Psoas muscle (tissue), 7 donors: ENCODE measurements at regions not wholly inside any gene's neighbourhood (a gene's known extent, or its start where the extent isn't known, plus 50 kb on each side); places are given as distances from the start of the nearest gene placed in this dataset.

Source experiments
- ATAC-seq, 4 donors: fragments of 200-7000 bp; cut with Tn5 transposase; one replicate each; pipeline ENCODE4 v1.9.1; 2020; ENCODE audit warnings: moderate library complexity in 3 of 4, mild to moderate bottlenecking in 2 of 4
- DNase-seq, 2 donors: peaks; one replicate each; pipeline ENCODE4 v3.0.0-alpha.2; 2020
- H3K27ac ChIP-seq: fragments of 200-600 bp; one replicate; pipeline ENCODE4 v1.8.0; 2022
- H3K27me3 ChIP-seq, 3 donors: fragments of 200-600 bp in 1 of 3; one replicate each; pipeline versions ENCODE4 v1.6.1 to v1.8.0; 2013 to 2022; ENCODE audit warnings: low read length in 2 of 3, mild to moderate bottlenecking in 2 of 3, moderate library complexity in 1 of 3; ENCODE audit not compliant: insufficient read depth in 3 of 3
- H3K36me3 ChIP-seq, 2 donors: fragments of 200-600 bp in 1 of 2; one replicate each; pipeline versions ENCODE4 v1.6.1 to v1.8.0; 2013 to 2022; ENCODE audit warnings: low read depth in 1 of 2, mild to moderate bottlenecking in 1 of 2, moderate library complexity in 1 of 2; ENCODE audit not compliant: insufficient read depth in 1 of 2
- H3K4me1 ChIP-seq: fragments of 200-600 bp; one replicate; pipeline ENCODE4 v1.8.0; 2022
- H3K4me3 ChIP-seq: fragments of 200-600 bp; one replicate; pipeline ENCODE4 v1.8.0; 2022; ENCODE audit warnings: mild to moderate bottlenecking
- H3K9me3 ChIP-seq: fragments of 200-600 bp; one replicate; pipeline ENCODE4 v1.8.0; 2022
- WGBS, 3 donors: extraction: QIAGEN DNeasy Blood & Tissue Kit; methylation state at CpG; one replicate each; pipeline versions ENCODE4 v1.1.6 to v1.1.7; 2013; 5-methylcytosine and 5-hydroxymethylcytosine counted together
- intact Hi-C, 2 donors: fragments of 100-400 bp; cut with DNase I; formaldehyde crosslinking; loops; one replicate each; pipeline versions ENCODE4 v1.11.0 to v1.14.2; 2022
- TF ChIP-seq, protein P1 (sequence below): fragments of 200-600 bp; IDR thresholded peaks from one replicate; pipeline ENCODE4 v1.8.0; 2022; ENCODE audit warnings: antibody characterized with exemption
- donor health status: healthy with polysubstance abuse.
- donor health status: DM: no; HTN: no; CAD: no; lungs with moderate emphysema.
- donor health status: Bipolar disorder and iron deficiency.
- donor health status: healthy.
- donor health status: DM: yes; HTN: yes; CAD: no.
- donor health status: DM: no; HTN: no; CAD: no.
- donor health status: DM: yes; HTN: yes; CAD: no.

DNA sequence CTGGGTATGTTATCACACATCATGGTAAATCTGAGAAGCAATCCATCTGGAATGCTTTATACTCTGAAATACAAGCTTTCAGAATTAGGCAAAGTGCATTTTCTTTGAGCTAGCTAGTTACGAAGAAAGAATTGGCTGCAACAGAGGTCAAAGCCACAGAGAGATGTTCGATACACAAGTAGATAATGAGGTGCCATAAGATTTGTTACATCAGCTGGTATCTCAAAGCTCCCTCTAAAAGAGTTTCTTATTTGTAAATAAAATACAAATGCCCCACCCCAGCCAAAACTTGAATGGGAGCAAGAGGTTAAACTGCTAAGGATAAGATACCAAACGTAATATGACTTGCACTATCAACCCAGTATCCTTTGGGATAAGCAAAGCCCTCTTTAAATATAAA lies 84.0 kb upstream of the SLCO3A1 start:
- WGBS, 3 donors, result 54 to 62% (median 61%) methylated on average over 3 of the region's 3 CpGs
- no peak for DNase-seq

GRCh38 chr15:91769894-91770293 lies 83.6 kb upstream of the SLCO3A1 start:
- no peak overlapping the region for H3K27ac ChIP-seq
- ATAC-seq (no peak), DNase-seq (no peak)
- no peaks in the 10 kb centered on the region for H3K9me3 ChIP-seq
- intact Hi-C loops, result no loop called here
- H3K36me3 ChIP-seq, result no peaks in the 10 kb centered on the region
- no peaks in the 10 kb centered on the region for H3K4me1 ChIP-seq
- peaks cover 2 to 16% (median 3%) of the 10 kb centered on the region in 3 donors for H3K27me3 ChIP-seq
- TF ChIP-seq, protein P1, sequence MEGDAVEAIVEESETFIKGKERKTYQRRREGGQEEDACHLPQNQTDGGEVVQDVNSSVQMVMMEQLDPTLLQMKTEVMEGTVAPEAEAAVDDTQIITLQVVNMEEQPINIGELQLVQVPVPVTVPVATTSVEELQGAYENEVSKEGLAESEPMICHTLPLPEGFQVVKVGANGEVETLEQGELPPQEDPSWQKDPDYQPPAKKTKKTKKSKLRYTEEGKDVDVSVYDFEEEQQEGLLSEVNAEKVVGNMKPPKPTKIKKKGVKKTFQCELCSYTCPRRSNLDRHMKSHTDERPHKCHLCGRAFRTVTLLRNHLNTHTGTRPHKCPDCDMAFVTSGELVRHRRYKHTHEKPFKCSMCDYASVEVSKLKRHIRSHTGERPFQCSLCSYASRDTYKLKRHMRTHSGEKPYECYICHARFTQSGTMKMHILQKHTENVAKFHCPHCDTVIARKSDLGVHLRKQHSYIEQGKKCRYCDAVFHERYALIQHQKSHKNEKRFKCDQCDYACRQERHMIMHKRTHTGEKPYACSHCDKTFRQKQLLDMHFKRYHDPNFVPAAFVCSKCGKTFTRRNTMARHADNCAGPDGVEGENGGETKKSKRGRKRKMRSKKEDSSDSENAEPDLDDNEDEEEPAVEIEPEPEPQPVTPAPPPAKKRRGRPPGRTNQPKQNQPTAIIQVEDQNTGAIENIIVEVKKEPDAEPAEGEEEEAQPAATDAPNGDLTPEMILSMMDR, result no peak
- WGBS, 3 donors, result 69 to 72% (median 69%) methylated on average over 8 of the region's 8 CpGs
- H3K4me3 ChIP-seq, result no peak overlapping the region

More for the DNA sequence above, 84.0 kb upstream of the SLCO3A1 start:
- H3K36me3 ChIP-seq, result no peaks in the 10 kb centered on the region
- intact Hi-C loops, result no loop called here
- no peaks in the 10 kb centered on the region for H3K9me3 ChIP-seq
- H3K4me3 ChIP-seq, result no peak overlapping the region
- no peak for ATAC-seq
- peaks cover 2 to 12% (median 3%) of the 10 kb centered on the region in 3 donors for H3K27me3 ChIP-seq
- TF ChIP-seq, protein P1, result no peak
- no peaks in the 10 kb centered on the region for H3K4me1 ChIP-seq
- H3K27ac ChIP-seq, result no peak overlapping the region

DNA sequence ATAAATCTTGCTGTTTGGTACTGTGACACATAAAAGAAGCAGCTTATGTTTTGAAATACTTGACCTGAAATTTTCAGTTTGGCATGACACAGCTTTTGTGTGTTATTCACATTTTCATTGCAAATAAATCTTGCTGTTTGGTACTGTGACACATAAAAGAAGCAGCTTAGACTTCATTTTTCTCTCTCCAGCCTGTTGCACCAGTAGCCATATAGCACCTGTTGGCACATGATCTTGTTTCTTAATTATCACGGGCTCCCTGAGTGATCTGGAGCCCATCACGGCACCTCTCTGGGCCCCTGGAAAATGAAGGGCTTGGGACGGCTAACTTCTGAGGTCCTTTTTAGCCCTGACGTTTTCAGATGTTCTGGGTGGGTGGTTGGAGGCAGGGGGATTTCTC lies 77.4 kb upstream of the SLCO3A1 start:
- ATAC-seq (no peak), DNase-seq (no peak)
- no peak overlapping the region for H3K27ac ChIP-seq
- no peaks in the 10 kb centered on the region for H3K9me3 ChIP-seq
- H3K4me1 ChIP-seq, result no peaks in the 10 kb centered on the region
- peaks cover 3 to 24% (median 6%) of the 10 kb centered on the region in 3 donors for H3K27me3 ChIP-seq
- H3K36me3 ChIP-seq, result no peaks in the 10 kb centered on the region
- intact Hi-C loops, result no loop called here
- 26 to 41% (median 35%) methylated on average over 4 of the region's 4 CpGs for WGBS, 3 donors
- TF ChIP-seq, protein P1, result no peak
- H3K4me3 ChIP-seq, result no peak overlapping the region

DNA sequence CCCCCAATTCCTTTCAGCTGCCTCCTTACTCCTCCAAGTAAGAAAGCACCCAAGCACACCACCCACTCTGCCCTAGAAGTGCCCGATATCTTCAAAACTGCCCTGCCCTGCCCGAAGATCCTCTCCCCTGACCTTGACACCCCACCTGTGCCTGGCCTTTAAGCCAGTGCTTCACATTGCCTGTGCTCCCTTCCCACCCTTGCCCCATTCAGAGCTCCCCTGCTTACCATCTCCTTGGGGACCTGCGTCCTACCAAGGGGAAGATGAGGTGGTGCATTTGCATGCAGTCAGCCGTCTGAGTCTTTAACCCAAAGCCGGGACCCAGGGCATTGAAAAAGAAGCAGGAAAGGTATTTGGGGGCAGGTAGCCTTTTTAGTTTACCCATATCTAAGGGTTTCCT lies 73.5 kb upstream of the SLCO3A1 start:
- H3K4me3 ChIP-seq, result no peak overlapping the region

DNA sequence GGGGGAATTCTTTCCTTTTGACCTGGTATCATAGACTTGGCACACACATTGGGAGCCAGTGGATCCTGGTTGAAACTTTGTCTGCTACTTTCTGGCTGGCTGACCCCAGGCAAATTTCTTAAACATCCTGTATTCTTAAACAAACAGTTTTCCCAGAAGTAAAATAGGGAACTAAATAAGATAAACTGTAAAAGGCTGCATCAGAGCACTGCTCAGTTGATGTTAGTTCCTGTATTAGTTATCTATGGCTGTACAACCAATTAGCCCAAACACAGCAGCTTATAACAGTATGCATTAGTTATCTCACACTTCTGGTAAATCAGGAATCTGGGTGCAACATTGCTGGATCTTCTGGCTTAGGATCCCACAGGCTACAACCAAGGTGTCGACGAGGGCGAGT lies 73.1 kb upstream of the SLCO3A1 start:
- Histone ChIP-seq H3K27ac (no peak overlapping the region), H3K9me3 (no peaks in the 10 kb centered on the region), H3K4me1 (peaks cover 14% of the 10 kb centered on the region), H3K4me3 (no peak overlapping the region), H3K27me3 (peaks cover 0 to 6% (median 4%) of the 10 kb centered on the region in 3 donors), H3K36me3 (no peaks in the 10 kb centered on the region)
- TF ChIP-seq, protein P1, result no peak
- ATAC-seq (no peak), DNase-seq (no peak)
- intact Hi-C loops, result no loop called here
- 81 to 89% (median 85%) methylated on average over 3 of the region's 3 CpGs for WGBS, 3 donors

More for the DNA sequence above, 73.5 kb upstream of the SLCO3A1 start:
- TF ChIP-seq, protein P1, result no peak
- intact Hi-C loops, result no loop called here
- peaks cover 0 to 7% (median 4%) of the 10 kb centered on the region in 3 donors for H3K27me3 ChIP-seq
- no peak for ATAC-seq
- no peak for DNase-seq
- 73 to 77% (median 76%) methylated on average over 5 of the region's 5 CpGs for WGBS, 3 donors
- no peaks in the 10 kb centered on the region for H3K9me3 ChIP-seq
- H3K27ac ChIP-seq, result no peak overlapping the region
- H3K4me1 ChIP-seq, result peaks cover 14% of the 10 kb centered on the region
- H3K36me3 ChIP-seq, result no peaks in the 10 kb centered on the region
